Prostate gland (tissue), 2 donors: ENCODE measurements at regions not wholly inside any gene's neighbourhood (a gene's known extent, or its start where the extent isn't known, plus 50 kb on each side); places are given as distances from the start of the nearest gene placed in this dataset.

ENCODE experiments used
- POLR2A ChIP-seq: fragments of 450-650 bp; IDR thresholded peaks from one replicate; pipeline ENCODE4 v1.6.1; 2016; ENCODE audit warnings: antibody characterized with exemption, mild to moderate bottlenecking
- POLR2AphosphoS5 ChIP-seq: sonication (generic); formaldehyde crosslinking; IDR thresholded peaks from one replicate; pipeline ENCODE4 v1.6.1; 2017; ENCODE audit warnings: antibody characterized with exemption
- TF ChIP-seq, protein P1 (sequence below), 4 experiments: fragments of 200-600 bp in 2 of 4; fragments of 450-650 bp in 2 of 4; sonication (generic) in 2 of 4; IDR thresholded peaks; 1 replicate in 3 of 4; 2 replicates in 1 of 4; pipeline ENCODE4 v1.5.1; 2016 to 2019; ENCODE audit warnings: antibody characterized with exemption in 4 of 4, mild to moderate bottlenecking in 2 of 4, moderate library complexity in 2 of 4

DNA sequence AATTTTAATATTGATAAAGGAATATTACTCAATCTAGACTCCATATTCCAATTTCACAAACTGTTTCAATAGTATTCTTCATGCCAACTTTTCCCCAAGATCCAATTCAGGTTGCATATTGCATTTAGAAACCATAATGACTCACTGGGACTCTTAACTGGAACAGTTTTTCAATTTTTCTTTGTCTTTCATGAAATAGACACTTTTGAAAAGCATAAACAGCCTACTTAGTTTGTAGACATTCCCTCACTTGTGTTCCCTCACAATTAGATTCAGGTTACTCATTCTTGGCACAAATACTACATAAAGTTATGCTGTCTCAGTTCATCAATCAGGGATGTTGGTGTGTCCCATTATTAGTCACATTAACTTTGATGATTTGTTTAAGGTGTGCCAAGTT, 1768.4 kb upstream of the PIK3C3 start:
- no peak for TF ChIP-seq POLR2A
- TF ChIP-seq, protein P1, sequence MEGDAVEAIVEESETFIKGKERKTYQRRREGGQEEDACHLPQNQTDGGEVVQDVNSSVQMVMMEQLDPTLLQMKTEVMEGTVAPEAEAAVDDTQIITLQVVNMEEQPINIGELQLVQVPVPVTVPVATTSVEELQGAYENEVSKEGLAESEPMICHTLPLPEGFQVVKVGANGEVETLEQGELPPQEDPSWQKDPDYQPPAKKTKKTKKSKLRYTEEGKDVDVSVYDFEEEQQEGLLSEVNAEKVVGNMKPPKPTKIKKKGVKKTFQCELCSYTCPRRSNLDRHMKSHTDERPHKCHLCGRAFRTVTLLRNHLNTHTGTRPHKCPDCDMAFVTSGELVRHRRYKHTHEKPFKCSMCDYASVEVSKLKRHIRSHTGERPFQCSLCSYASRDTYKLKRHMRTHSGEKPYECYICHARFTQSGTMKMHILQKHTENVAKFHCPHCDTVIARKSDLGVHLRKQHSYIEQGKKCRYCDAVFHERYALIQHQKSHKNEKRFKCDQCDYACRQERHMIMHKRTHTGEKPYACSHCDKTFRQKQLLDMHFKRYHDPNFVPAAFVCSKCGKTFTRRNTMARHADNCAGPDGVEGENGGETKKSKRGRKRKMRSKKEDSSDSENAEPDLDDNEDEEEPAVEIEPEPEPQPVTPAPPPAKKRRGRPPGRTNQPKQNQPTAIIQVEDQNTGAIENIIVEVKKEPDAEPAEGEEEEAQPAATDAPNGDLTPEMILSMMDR (IDR thresholded peaks at IDR 0.05) = no peak
- TF ChIP-seq POLR2AphosphoS5 = no peak
